ENCODE measurements at regions not wholly inside any gene's neighbourhood (a gene's known extent, or its start where the extent isn't known, plus 50 kb on each side); places are given as distances from the start of the nearest gene placed in this dataset.

DNA sequence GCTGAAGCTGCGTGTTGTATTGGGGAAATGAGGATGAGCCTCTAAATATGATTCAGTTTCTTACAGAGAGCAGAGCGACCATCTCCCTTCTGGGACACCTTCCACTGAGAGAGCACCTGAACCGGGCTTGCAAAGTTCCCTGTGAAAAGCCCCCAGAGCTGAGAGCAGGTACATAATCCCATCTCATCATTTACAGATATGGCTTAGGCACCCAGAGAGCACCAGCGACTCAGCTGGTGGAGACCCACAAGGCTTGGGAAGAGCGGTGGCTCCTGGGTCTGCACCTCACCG is 324.3 kb upstream of the IRX4 start:
- Histone ChIP-seq H3K27me3 (ENCODE audit: insufficient read depth, low read depth) (no peaks in the 10 kb centered on the region), H4K20me1 (ENCODE audit: insufficient read depth) (no peaks in the 10 kb centered on the region), H3K79me2 (ENCODE audit: insufficient read depth, low read depth) (no peaks in the 10 kb centered on the region), H3K36me3 (ENCODE audit: insufficient read depth) (no peaks in the 10 kb centered on the region), H3K4me3 (IDR thresholded peaks at IDR 0.05; ENCODE audit: insufficient read depth, low read depth, low read length) (no peak overlapping the region), H2AFZ (ENCODE audit: low read depth) (no peak overlapping the region), H3K4me2 (no peak overlapping the region), H3K9ac (no peak overlapping the region), H3K27ac (no peak overlapping the region), H3K4me1 (ENCODE audit: low read depth, poor library complexity, severe bottlenecking) (no peaks in the 10 kb centered on the region)
- no peak for TF ChIP-seq CTCF (conservative IDR thresholded peaks at IDR 0.05; ENCODE audit: low read depth, low read length)

GRCh38 chr5:2206293-2207108 is 323.8 kb upstream of the IRX4 start:
- Histone ChIP-seq H3K4me1 (ENCODE audit: low read depth, poor library complexity, severe bottlenecking) (no peaks in the 10 kb centered on the region), H3K9ac (no peak overlapping the region), H3K36me3 (ENCODE audit: insufficient read depth) (no peaks in the 10 kb centered on the region), H3K4me3 (IDR thresholded peaks at IDR 0.05; ENCODE audit: insufficient read depth, low read depth, low read length) (no peak overlapping the region), H4K20me1 (ENCODE audit: insufficient read depth) (no peaks in the 10 kb centered on the region), H3K27ac (no peak overlapping the region), H3K79me2 (ENCODE audit: insufficient read depth, low read depth) (no peaks in the 10 kb centered on the region), H3K4me2 (no peak overlapping the region), H3K27me3 (ENCODE audit: insufficient read depth, low read depth) (no peaks in the 10 kb centered on the region), H2AFZ (ENCODE audit: low read depth) (no peak overlapping the region)
- TF ChIP-seq CTCF (conservative IDR thresholded peaks at IDR 0.05; ENCODE audit: low read depth, low read length), result no peak

DNA sequence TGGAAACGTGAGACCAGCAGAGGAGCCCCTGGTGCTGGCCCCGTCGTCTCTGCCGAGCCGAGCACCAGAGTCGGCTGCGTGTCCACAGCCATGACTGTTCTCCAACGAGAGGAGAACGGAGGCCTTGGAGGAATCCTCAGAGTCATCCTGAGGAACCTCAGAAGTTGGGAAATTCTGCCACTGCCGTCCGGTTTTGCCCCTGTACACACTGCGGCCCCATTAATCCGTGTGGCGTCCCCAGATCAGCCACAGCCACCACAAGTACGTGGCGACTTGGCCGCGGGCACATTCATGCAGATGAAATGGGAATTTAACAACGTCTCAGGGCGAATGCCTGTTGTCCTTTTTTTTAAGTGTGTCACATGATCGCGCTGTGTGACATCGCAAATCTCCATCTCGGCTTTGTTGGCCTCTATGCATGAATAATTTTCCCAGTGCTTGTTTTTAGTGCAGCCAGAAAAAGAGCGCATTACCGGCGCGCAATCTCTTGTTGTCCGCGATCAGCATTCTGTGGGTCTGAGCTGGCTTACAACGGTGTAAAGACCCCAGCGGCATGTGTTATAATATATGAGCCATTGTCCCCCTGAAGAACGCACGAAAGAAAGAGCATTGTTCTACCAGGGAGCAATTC is 323.0 kb upstream of the IRX4 start:
- no peak for TF ChIP-seq CTCF (conservative IDR thresholded peaks at IDR 0.05; ENCODE audit: low read depth, low read length)
- Histone ChIP-seq H3K27me3 (ENCODE audit: insufficient read depth, low read depth) (no peaks in the 10 kb centered on the region), H3K4me1 (ENCODE audit: low read depth, poor library complexity, severe bottlenecking) (no peaks in the 10 kb centered on the region)

DNA sequence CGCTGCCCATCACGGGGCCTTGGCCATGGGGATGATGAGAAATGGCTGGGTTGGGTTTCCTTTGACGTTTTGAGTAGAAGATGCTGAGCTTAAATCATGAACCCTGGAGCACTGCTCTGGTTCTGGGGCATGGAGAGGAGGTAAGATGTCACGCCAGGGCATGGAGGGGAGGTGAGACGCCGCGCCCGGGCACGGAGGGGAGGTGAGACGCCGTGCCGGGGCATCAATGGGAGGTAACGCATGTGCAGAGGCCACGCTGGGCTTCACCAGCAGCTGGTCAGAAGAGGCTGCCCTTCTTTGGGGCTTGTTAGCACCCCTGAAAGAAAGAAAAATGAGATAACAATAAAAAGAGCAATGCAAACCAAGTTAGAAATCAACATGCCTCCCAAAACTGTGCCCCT is 322.5 kb upstream of the IRX4 start:
- Histone ChIP-seq H3K9ac (no peak overlapping the region), H3K27ac (no peak overlapping the region), H3K36me3 (ENCODE audit: insufficient read depth) (no peaks in the 10 kb centered on the region), H3K4me3 (IDR thresholded peaks at IDR 0.05; ENCODE audit: insufficient read depth, low read depth, low read length) (no peak overlapping the region), H2AFZ (ENCODE audit: low read depth) (no peak overlapping the region), H4K20me1 (ENCODE audit: insufficient read depth) (no peaks in the 10 kb centered on the region), H3K4me1 (ENCODE audit: low read depth, poor library complexity, severe bottlenecking) (no peaks in the 10 kb centered on the region), H3K27me3 (ENCODE audit: insufficient read depth, low read depth) (no peaks in the 10 kb centered on the region), H3K79me2 (ENCODE audit: insufficient read depth, low read depth) (no peaks in the 10 kb centered on the region), H3K4me2 (no peak overlapping the region)
- no peak for TF ChIP-seq CTCF (conservative IDR thresholded peaks at IDR 0.05; ENCODE audit: low read depth, low read length)

More for the DNA sequence above, 323.0 kb upstream of the IRX4 start:
- H3K4me3 ChIP-seq (IDR thresholded peaks at IDR 0.05; ENCODE audit: insufficient read depth, low read depth, low read length), result no peak overlapping the region
- no peak overlapping the region for H2AFZ ChIP-seq (ENCODE audit: low read depth)
- no peak overlapping the region for H3K9ac ChIP-seq
- H4K20me1 ChIP-seq (ENCODE audit: insufficient read depth), result no peaks in the 10 kb centered on the region
- H3K79me2 ChIP-seq (ENCODE audit: insufficient read depth, low read depth), result no peaks in the 10 kb centered on the region
- no peak overlapping the region for H3K4me2 ChIP-seq
- no peaks in the 10 kb centered on the region for H3K36me3 ChIP-seq (ENCODE audit: insufficient read depth)
- no peak overlapping the region for H3K27ac ChIP-seq

Measured in KMS-11 (cell line).